GM23248 (cell line): ENCODE measurements at regions not wholly inside any gene's neighbourhood (a gene's known extent, or its start where the extent isn't known, plus 50 kb on each side); places are given as distances from the start of the nearest gene placed in this dataset.

Source experiments
- DNase-seq: peaks from one replicate; pipeline ENCODE4 v3.0.0-alpha.2; 2015
- H2AFZ ChIP-seq: fragments of 200-600 bp; sonication (generic); 2 replicates; pipeline ENCODE4 v1.6.1; 2016; ENCODE audit warnings: antibody characterized with exemption
- H3F3A ChIP-seq: fragments of 200-600 bp; sonication (generic); 2 replicates; pipeline ENCODE4 v1.6.1; 2016; ENCODE audit warnings: mild to moderate bottlenecking, antibody characterized with exemption, mixed run types; ENCODE audit not compliant: insufficient read depth
- H3K27ac ChIP-seq: fragments of 200-600 bp; sonication (generic); 2 replicates; pipeline ENCODE4 v1.5.1; 2016; ENCODE audit warnings: mild to moderate bottlenecking
- H3K27me3 ChIP-seq: fragments of 200-600 bp; sonication (generic); replicated peaks from 2 replicates; pipeline ENCODE4 v1.6.1; 2016; ENCODE audit warnings: mild to moderate bottlenecking; ENCODE audit not compliant: insufficient read depth
- H3K36me3 ChIP-seq: fragments of 200-600 bp; sonication (generic); 2 replicates; pipeline ENCODE4 v1.6.1; 2016; ENCODE audit warnings: low read depth, mild to moderate bottlenecking
- H3K4me1 ChIP-seq: fragments of 200-600 bp; sonication (generic); 2 replicates; pipeline ENCODE4 v1.6.1; 2016; ENCODE audit warnings: mild to moderate bottlenecking; ENCODE audit not compliant: insufficient read depth
- H3K4me2 ChIP-seq: fragments of 200-600 bp; sonication (generic); one replicate; pipeline ENCODE4 v1.6.1; 2016; ENCODE audit warnings: mild to moderate bottlenecking; ENCODE audit not compliant: unreplicated experiment
- H3K4me3 ChIP-seq: fragments of 200-600 bp; sonication (generic); 2 replicates; pipeline ENCODE4 v1.5.1; 2016; ENCODE audit warnings: mild to moderate bottlenecking
- H3K79me2 ChIP-seq: fragments of 200-600 bp; sonication (generic); 2 replicates; pipeline ENCODE4 v1.6.1; 2016; ENCODE audit warnings: mild to moderate bottlenecking; ENCODE audit not compliant: insufficient read depth
- H3K9ac ChIP-seq: fragments of 200-600 bp; sonication (generic); 2 replicates; pipeline ENCODE4 v1.6.1; 2016; ENCODE audit warnings: mild to moderate bottlenecking
- H3K9me2 ChIP-seq: fragments of 200-600 bp; sonication (generic); 2 replicates; pipeline ENCODE4 v1.6.1; 2016; ENCODE audit warnings: mixed run types, mild to moderate bottlenecking, moderate library complexity; ENCODE audit not compliant: insufficient read depth
- H3K9me3 ChIP-seq: fragments of 200-600 bp; sonication (generic); one replicate; pipeline ENCODE4 v1.6.1; 2017; ENCODE audit warnings: low read depth
- H4K20me1 ChIP-seq: fragments of 200-600 bp; sonication (generic); 2 replicates; pipeline ENCODE4 v1.6.0; 2016; ENCODE audit not compliant: insufficient read depth
- EZH2 ChIP-seq: fragments of 200-600 bp; sonication (generic); IDR thresholded peaks from 2 replicates; pipeline ENCODE4 v1.6.1; 2018; ENCODE audit warnings: antibody characterized with exemption, mild to moderate bottlenecking; ENCODE audit not compliant: insufficient read depth, poor library complexity, severe bottlenecking
- EZH2phosphoT487 ChIP-seq: fragments of 200-600 bp; sonication (generic); IDR thresholded peaks from 2 replicates; pipeline ENCODE4 v1.6.1; 2018; ENCODE audit warnings: antibody characterized with exemption, moderate library complexity, mild to moderate bottlenecking, low read depth; ENCODE audit not compliant: insufficient read depth
- WGBS, 2 experiments: methylation state at CpG; one replicate each; pipeline ENCODE4 v1.1.6; 2015 to 2017; ENCODE audit warnings: low lambda C conversion rate in 2 of 2, low coverage in 1 of 2; ENCODE audit errors: missing lambda C conversion rate in 2 of 2; 5-methylcytosine and 5-hydroxymethylcytosine counted together
- in situ Hi-C: fragments of 300-500 bp; cut with MboI; formaldehyde crosslinking; loops from 2 replicates; pipeline ENCODE4 v1.15.0; 2020

- H3K79me2 ChIP-seq, result no peaks in the 10 kb centered on the region
- H3K27ac ChIP-seq, result no peak overlapping the region
- H3K9me3 ChIP-seq, result no peaks in the 10 kb centered on the region
- 2 to 3% methylated on average over 2 of the region's 2 CpGs for WGBS, 2 experiments
- H3K4me3 ChIP-seq, result no peak overlapping the region
- H3K36me3 ChIP-seq, result no peaks in the 10 kb centered on the region
- no peaks in the 10 kb centered on the region for H3K27me3 ChIP-seq
- H3K4me1 ChIP-seq, result no peaks in the 10 kb centered on the region
- no peak overlapping the region for H3K9ac ChIP-seq
- H2AFZ ChIP-seq, result no peak overlapping the region
- no peaks in the 10 kb centered on the region for H3K9me2 ChIP-seq
- no peak for DNase-seq
- no peak overlapping the region for H3K4me2 ChIP-seq
- in situ Hi-C loops, result no loop called here
- H4K20me1 ChIP-seq, result no peaks in the 10 kb centered on the region
- no peaks in the 10 kb centered on the region for H3F3A ChIP-seq
- TF ChIP-seq EZH2 (no peak), EZH2phosphoT487 (no peak)
These were observed 829.7 kb downstream of the PCDH17 start for GRCh38 chr13:58461217-58461616.

- H3K9me3 ChIP-seq, result no peaks in the 10 kb centered on the region
These were observed 832.3 kb downstream of the PCDH17 start for GRCh38 chr13:58463841-58464240.

GRCh38 chr13:58467176-58467575, 835.6 kb downstream of the PCDH17 start:
- 1 to 2% methylated on average over 4 of the region's 4 CpGs for whole genome bisulfite sequencing, 2 experiments
- Histone ChIP-seq H3K36me3 (no peaks in the 10 kb centered on the region), H3K4me1 (no peaks in the 10 kb centered on the region), H3K27me3 (no peaks in the 10 kb centered on the region), H3K27ac (no peak overlapping the region), H2AFZ (no peak overlapping the region), H3K9me3 (no peaks in the 10 kb centered on the region), H3K79me2 (no peaks in the 10 kb centered on the region), H3F3A (no peaks in the 10 kb centered on the region), H3K9me2 (no peaks in the 10 kb centered on the region), H3K4me2 (no peak overlapping the region), H3K9ac (no peak overlapping the region), H4K20me1 (no peaks in the 10 kb centered on the region), H3K4me3 (no peak overlapping the region)
- no peak for DNase-seq
- TF ChIP-seq EZH2 (no peak), EZH2phosphoT487 (no peak)
- in situ Hi-C loops, result no loop called here

More at GRCh38 chr13:58463841-58464240, 832.3 kb downstream of the PCDH17 start:
- no peaks in the 10 kb centered on the region for H3K36me3 ChIP-seq
- H3F3A ChIP-seq, result no peaks in the 10 kb centered on the region
- no peak overlapping the region for H3K27ac ChIP-seq
- no peak overlapping the region for H3K9ac ChIP-seq
- H3K27me3 ChIP-seq, result no peaks in the 10 kb centered on the region
- TF ChIP-seq EZH2phosphoT487 (no peak), EZH2 (no peak)
- no peaks in the 10 kb centered on the region for H3K79me2 ChIP-seq
- H2AFZ ChIP-seq, result no peak overlapping the region
- no peaks in the 10 kb centered on the region for H3K9me2 ChIP-seq
- no peaks in the 10 kb centered on the region for H3K4me1 ChIP-seq
- DNase-seq, result no peak
- H3K4me3 ChIP-seq, result no peak overlapping the region
- no peak overlapping the region for H3K4me2 ChIP-seq
- H4K20me1 ChIP-seq, result no peaks in the 10 kb centered on the region
- in situ Hi-C loops, result no loop called here

GRCh38 chr13:58472483-58472882, 840.9 kb downstream of the PCDH17 start:
- no peak overlapping the region for H3K9ac ChIP-seq
- no peaks in the 10 kb centered on the region for H3K9me2 ChIP-seq
- H3K4me3 ChIP-seq, result no peak overlapping the region
- H3K79me2 ChIP-seq, result no peaks in the 10 kb centered on the region
- DNase-seq, result no peak
- TF ChIP-seq EZH2 (no peak), EZH2phosphoT487 (no peak)
- no peaks in the 10 kb centered on the region for H3K9me3 ChIP-seq
- H3K4me2 ChIP-seq, result no peak overlapping the region
- no peaks in the 10 kb centered on the region for H3K27me3 ChIP-seq
- no peak overlapping the region for H2AFZ ChIP-seq
- H4K20me1 ChIP-seq, result no peaks in the 10 kb centered on the region
- H3K27ac ChIP-seq, result no peak overlapping the region
- no peaks in the 10 kb centered on the region for H3K36me3 ChIP-seq
- no peaks in the 10 kb centered on the region for H3K4me1 ChIP-seq
- no peaks in the 10 kb centered on the region for H3F3A ChIP-seq
- in situ Hi-C loops, result no loop called here
- 13 to 17% methylated on average over 3 of the region's 3 CpGs for WGBS, 2 experiments

GRCh38 chr13:58474581-58474980, 843.0 kb downstream of the PCDH17 start:
- Histone ChIP-seq H3K4me3 (no peak overlapping the region), H3K9ac (no peak overlapping the region), H3K27me3 (no peaks in the 10 kb centered on the region), H3K36me3 (no peaks in the 10 kb centered on the region), H3F3A (no peaks in the 10 kb centered on the region), H3K4me1 (no peaks in the 10 kb centered on the region), H3K27ac (no peak overlapping the region), H3K9me3 (no peaks in the 10 kb centered on the region), H3K79me2 (no peaks in the 10 kb centered on the region), H3K9me2 (no peaks in the 10 kb centered on the region), H3K4me2 (no peak overlapping the region), H2AFZ (no peak overlapping the region), H4K20me1 (no peaks in the 10 kb centered on the region)
- TF ChIP-seq EZH2 (no peak), EZH2phosphoT487 (no peak)
- DNase-seq, result no peak
- in situ Hi-C loops, result no loop called here
